Kidney epithelial cell (primary cell): ENCODE measurements at regions not wholly inside any gene's neighbourhood (a gene's known extent, or its start where the extent isn't known, plus 50 kb on each side); places are given as distances from the start of the nearest gene placed in this dataset.
"Not testable (repeated sequence)": the region's sequence is repeated elsewhere in the genome, so short reads cannot be mapped to it uniquely, and the experiment has no call there.

Experiments used
- DNase-seq: peaks from one replicate; pipeline ENCODE4 v3.0.0-alpha.2; 2010; ENCODE audit warnings: low read depth
- H3K27me3 ChIP-seq: 2 replicates; pipeline ENCODE4 v1.6.0; 2011; ENCODE audit warnings: low read length; ENCODE audit not compliant: control insufficient read depth, insufficient read depth
- H3K36me3 ChIP-seq: 2 replicates; pipeline ENCODE4 v1.5.1; 2011; ENCODE audit warnings: low read length; ENCODE audit not compliant: control insufficient read depth, insufficient read depth
- H3K4me3 ChIP-seq: 2 replicates; pipeline ENCODE4 v1.5.1; 2011; ENCODE audit warnings: low read depth, mild to moderate bottlenecking, control low read depth, low read length
- TF ChIP-seq, protein P1 (sequence below): IDR thresholded peaks from 2 replicates; pipeline ENCODE4 v1.5.1; 2011; ENCODE audit warnings: mild to moderate bottlenecking, moderate library complexity, low read length, control low read depth, inconsistent platforms; ENCODE audit not compliant: insufficient read depth, poor library complexity, severe bottlenecking

DNA sequence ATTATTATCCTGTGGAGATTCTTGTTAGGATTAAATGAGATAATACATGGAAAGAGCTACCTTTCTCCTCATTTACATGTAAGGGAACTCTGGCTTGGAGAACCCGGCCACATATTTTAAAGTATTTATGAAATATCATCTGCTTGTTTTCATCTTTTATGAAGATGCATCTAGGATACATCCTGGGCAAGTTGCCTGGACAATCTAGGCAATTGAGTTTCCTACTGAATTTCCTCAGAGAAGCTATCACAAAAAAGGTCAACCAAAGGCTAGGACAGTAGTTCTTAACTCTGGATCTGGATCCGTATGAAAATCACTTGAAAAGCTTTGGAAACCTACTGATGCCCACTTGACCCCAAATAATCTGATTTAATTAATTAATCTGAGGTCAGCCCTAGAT is 140.7 kb downstream of the MTPAP start:
- Histone ChIP-seq H3K4me3 (no peak overlapping the region), H3K36me3 (no peaks in the 10 kb centered on the region), H3K27me3 (no peaks in the 10 kb centered on the region)
- TF ChIP-seq, protein P1, sequence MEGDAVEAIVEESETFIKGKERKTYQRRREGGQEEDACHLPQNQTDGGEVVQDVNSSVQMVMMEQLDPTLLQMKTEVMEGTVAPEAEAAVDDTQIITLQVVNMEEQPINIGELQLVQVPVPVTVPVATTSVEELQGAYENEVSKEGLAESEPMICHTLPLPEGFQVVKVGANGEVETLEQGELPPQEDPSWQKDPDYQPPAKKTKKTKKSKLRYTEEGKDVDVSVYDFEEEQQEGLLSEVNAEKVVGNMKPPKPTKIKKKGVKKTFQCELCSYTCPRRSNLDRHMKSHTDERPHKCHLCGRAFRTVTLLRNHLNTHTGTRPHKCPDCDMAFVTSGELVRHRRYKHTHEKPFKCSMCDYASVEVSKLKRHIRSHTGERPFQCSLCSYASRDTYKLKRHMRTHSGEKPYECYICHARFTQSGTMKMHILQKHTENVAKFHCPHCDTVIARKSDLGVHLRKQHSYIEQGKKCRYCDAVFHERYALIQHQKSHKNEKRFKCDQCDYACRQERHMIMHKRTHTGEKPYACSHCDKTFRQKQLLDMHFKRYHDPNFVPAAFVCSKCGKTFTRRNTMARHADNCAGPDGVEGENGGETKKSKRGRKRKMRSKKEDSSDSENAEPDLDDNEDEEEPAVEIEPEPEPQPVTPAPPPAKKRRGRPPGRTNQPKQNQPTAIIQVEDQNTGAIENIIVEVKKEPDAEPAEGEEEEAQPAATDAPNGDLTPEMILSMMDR = no peak
- no peak for DNase-seq

DNA sequence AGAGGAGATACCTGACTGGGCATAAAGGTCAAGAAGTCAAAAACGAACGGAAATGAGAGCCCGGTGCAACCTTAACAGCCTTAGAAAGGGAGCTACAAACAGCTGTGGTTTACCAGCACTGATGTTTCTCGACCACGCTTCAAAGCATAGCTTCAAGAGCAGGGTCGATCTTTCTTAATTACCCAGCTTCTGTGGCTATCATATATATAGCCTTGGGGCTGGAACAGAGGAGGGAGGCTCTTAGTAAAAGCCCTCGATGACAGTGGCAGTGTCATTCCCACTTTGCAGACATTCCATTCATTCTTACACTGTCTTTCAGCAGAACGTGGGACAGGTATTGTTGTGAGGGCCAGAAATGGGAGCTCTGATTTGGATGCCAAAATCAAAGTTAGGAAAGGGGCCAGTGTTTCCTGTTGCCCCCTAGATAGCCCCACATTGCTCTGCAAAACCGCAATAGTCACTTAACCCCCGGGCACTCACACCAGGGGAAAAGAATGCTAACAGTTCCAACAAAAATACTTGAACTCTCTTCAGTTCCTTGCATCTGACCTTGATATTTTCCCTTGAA is 141.5 kb downstream of the MTPAP start:
- no peaks in the 10 kb centered on the region for H3K36me3 ChIP-seq
- DNase-seq = no peak
- TF ChIP-seq, protein P1 = no peak
- H3K4me3 ChIP-seq = no peak overlapping the region
- H3K27me3 ChIP-seq = no peaks in the 10 kb centered on the region

DNA sequence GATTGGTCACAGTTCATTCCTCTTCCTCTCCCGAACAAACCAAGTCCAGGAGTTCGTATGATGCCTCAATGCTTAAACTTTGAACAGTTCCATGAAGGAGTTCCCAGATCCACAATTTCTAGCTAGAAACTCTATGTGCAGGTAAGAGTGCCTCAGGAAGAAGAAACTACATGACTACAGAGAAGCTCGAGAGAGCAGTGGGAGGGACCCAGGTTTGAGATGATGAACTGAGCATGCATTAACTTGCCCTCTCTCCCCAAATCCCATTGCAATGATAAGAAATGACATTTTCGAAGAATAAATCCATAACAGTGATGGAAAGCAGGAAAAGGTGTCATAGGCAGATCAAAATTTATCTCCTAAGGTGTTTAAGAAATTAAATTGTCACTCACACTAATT is 140.6 kb upstream of the JCAD start:
- DNase-seq = no peak
- peaks cover 4% of the 10 kb centered on the region for H3K27me3 ChIP-seq
- H3K4me3 ChIP-seq = no peak overlapping the region
- TF ChIP-seq, protein P1 = no peak
- H3K36me3 ChIP-seq = no peaks in the 10 kb centered on the region

DNA sequence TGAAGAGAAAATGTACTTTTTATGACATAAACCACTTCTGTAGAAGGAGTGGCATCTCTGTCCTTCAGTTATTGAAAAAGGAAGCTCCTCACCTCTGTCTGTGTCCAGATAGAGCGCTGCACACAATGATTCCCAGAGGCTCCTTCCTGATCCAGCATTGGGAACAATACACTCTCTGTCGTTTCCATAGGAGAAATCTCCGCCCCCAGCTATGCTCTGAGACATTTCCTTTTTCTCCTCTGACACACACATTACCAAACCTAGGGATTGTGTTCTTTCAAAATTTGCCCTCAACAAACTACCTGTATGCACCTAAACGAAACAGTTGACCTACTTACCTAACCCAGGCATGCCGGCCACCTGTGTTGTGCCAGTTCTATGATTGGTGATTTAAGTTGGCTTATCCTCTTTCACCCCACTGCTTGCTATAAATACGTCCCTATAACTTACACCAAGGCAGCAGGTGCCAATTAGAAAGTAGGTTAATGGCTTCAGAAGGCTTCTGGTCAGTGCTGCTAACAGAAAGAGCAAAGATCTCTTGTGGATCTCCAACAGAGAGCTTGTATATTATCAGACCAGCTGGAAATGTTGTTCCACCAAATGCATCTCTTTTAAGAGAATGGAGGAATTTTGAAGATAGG is 140.1 kb upstream of the JCAD start:
- no peaks in the 10 kb centered on the region for H3K36me3 ChIP-seq
- no peak overlapping the region for H3K4me3 ChIP-seq
- peaks cover 4% of the 10 kb centered on the region for H3K27me3 ChIP-seq
- DNase-seq = no peak
- TF ChIP-seq, protein P1 = no peak

DNA sequence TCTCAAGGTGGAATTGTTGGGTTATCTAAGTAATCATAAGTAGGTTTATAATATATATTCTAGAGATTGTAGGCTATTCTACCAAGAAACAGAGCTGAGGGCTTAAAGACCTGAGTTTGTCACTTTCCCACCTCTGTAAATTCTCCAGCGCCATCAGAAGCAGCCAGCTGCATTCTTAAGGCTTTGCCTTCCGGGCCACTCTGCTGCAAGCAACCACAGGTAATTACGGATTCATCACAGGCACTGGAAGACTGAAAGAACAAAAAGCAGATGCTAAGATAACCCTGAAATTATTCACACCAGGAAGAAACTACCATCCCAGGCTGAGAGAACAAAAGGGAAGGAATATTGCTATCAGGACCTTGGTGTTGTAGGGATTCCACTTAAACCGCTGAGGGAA is 137.8 kb upstream of the JCAD start:
- no peak for DNase-seq
- Histone ChIP-seq H3K36me3 (no peaks in the 10 kb centered on the region), H3K4me3 (no peak overlapping the region), H3K27me3 (peaks cover 4% of the 10 kb centered on the region)
- TF ChIP-seq, protein P1 = no peak

DNA sequence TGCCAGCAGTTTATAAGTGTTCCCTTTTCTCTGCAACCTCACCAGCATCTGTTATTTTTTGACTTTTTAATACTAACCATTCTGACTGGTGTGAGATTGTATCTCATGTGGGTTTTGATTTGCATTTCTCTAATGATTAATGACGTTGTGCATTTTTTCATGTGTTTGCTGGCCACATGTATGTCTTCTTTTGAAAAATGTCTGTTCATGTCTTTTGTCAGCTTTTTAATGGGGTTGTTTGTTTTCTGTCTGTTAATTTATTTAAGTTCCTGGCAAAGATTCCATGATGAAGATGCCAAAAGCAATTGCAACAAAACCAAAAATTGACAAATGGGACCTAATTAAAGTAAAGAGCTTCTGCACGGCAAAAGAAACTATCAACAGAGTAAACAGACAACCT is 137.2 kb upstream of the JCAD start:
- not testable (repeated sequence) for DNase-seq, H3K27me3 ChIP-seq, H3K4me3 ChIP-seq, H3K36me3 ChIP-seq
